PC-3 (cell line): ENCODE measurements at regions not wholly inside any gene's neighbourhood (a gene's known extent, or its start where the extent isn't known, plus 50 kb on each side); places are given as distances from the start of the nearest gene placed in this dataset.

Source experiments
- EZH2 ChIP-seq: fragments of 300-600 bp; sonication (generic); IDR thresholded peaks from one replicate; pipeline ENCODE4 v1.6.1; 2017; ENCODE audit warnings: antibody characterized with exemption, mild to moderate bottlenecking, low read length; ENCODE audit not compliant: unreplicated experiment
- EZH2phosphoT487 ChIP-seq: fragments of 300-600 bp; sonication (generic); IDR thresholded peaks from 2 replicates; pipeline ENCODE4 v1.6.1; 2018; ENCODE audit warnings: mild to moderate bottlenecking, antibody characterized with exemption, low read length, borderline replicate concordance
- TF ChIP-seq, protein P1 (sequence below): fragments of 300-600 bp; sonication (generic); conservative IDR thresholded peaks from 2 replicates; pipeline ENCODE4 v1.5.1; 2017; ENCODE audit warnings: antibody characterized with exemption, low read depth, mild to moderate bottlenecking, low read length

GRCh38 chr2:122523143-122523542 lies 767.7 kb downstream of the TSN start:
- TF ChIP-seq, protein P1, sequence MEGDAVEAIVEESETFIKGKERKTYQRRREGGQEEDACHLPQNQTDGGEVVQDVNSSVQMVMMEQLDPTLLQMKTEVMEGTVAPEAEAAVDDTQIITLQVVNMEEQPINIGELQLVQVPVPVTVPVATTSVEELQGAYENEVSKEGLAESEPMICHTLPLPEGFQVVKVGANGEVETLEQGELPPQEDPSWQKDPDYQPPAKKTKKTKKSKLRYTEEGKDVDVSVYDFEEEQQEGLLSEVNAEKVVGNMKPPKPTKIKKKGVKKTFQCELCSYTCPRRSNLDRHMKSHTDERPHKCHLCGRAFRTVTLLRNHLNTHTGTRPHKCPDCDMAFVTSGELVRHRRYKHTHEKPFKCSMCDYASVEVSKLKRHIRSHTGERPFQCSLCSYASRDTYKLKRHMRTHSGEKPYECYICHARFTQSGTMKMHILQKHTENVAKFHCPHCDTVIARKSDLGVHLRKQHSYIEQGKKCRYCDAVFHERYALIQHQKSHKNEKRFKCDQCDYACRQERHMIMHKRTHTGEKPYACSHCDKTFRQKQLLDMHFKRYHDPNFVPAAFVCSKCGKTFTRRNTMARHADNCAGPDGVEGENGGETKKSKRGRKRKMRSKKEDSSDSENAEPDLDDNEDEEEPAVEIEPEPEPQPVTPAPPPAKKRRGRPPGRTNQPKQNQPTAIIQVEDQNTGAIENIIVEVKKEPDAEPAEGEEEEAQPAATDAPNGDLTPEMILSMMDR, result no peak
- no peak for TF ChIP-seq EZH2
- TF ChIP-seq EZH2phosphoT487, result no peak
